Natural killer cell (primary cell): ENCODE measurements at regions not wholly inside any gene's neighbourhood (a gene's known extent, or its start where the extent isn't known, plus 50 kb on each side); places are given as distances from the start of the nearest gene placed in this dataset.

Source experiments
- ATAC-seq, 3 donors: fragments of 150-1000 bp in 2 of 3; fragments of 200-7000 bp in 1 of 3; cut with Tn5 transposase; 1 replicate in 1 of 3; 2 replicates in 2 of 3; pipeline ENCODE4 v1.10.0; 2021; ENCODE audit warnings: mild to moderate bottlenecking in 2 of 3, moderate library complexity in 2 of 3
- DNase-seq, 2 donors: peaks; one replicate each; pipeline versions ENCODE4 v3.0.0 to v3.0.0-alpha.2; 2013 to 2021; ENCODE audit warnings: mixed read lengths in 1 of 2
- H3K27ac ChIP-seq: one replicate; pipeline ENCODE4 v1.5.1; 2013; ENCODE audit warnings: mild to moderate bottlenecking, low read length
- H3K27me3 ChIP-seq: one replicate; pipeline ENCODE4 v1.6.1; 2013; ENCODE audit warnings: low read length; ENCODE audit not compliant: control insufficient read depth, insufficient read depth
- H3K36me3 ChIP-seq: one replicate; pipeline ENCODE4 v1.6.1; 2013; ENCODE audit warnings: low read length; ENCODE audit not compliant: control insufficient read depth, insufficient read depth
- H3K4me1 ChIP-seq: one replicate; pipeline ENCODE4 v1.6.1; 2013; ENCODE audit warnings: low read length; ENCODE audit not compliant: control insufficient read depth, insufficient read depth
- H3K4me3 ChIP-seq: one replicate; pipeline ENCODE4 v1.5.1; 2013; ENCODE audit warnings: low read length
- H3K9me3 ChIP-seq: one replicate; pipeline ENCODE4 v1.6.1; 2013; ENCODE audit warnings: low read length; ENCODE audit not compliant: control insufficient read depth, insufficient read depth
- H3K27ac Mint-ChIP-seq, 2 donors: one replicate each; pipeline ENCODE4 v1.8.0; 2022; ENCODE audit warnings: mild to moderate bottlenecking in 2 of 2, mixed read lengths in 2 of 2, moderate library complexity in 1 of 2
- H3K27me3 Mint-ChIP-seq, 2 donors: one replicate each; pipeline ENCODE4 v1.8.0; 2022; ENCODE audit warnings: low read depth in 2 of 2, mixed read lengths in 2 of 2
- H3K36me3 Mint-ChIP-seq: one replicate; pipeline ENCODE4 v1.8.0; 2022; ENCODE audit warnings: mixed read lengths
- H3K4me1 Mint-ChIP-seq, 2 donors: one replicate each; pipeline ENCODE4 v1.8.0; 2022; ENCODE audit warnings: mixed read lengths in 2 of 2
- H3K4me3 Mint-ChIP-seq: one replicate; pipeline ENCODE4 v1.8.0; 2022; ENCODE audit warnings: mild to moderate bottlenecking, moderate library complexity, mixed read lengths
- H3K9me3 Mint-ChIP-seq, 2 donors: one replicate each; pipeline ENCODE4 v1.8.0; 2022; ENCODE audit warnings: mixed read lengths in 2 of 2
- WGBS: methylation state at CpG from one replicate; pipeline ENCODE4 v1.1.7; 2013; ENCODE audit warnings: missing lambda C conversion rate; ENCODE audit not compliant: insufficient coverage; 5-methylcytosine and 5-hydroxymethylcytosine counted together
- intact Hi-C: fragments of 100-400 bp; cut with micrococcal nuclease; formaldehyde crosslinking; loops from one replicate; pipeline ENCODE4 v1.14.2; 2022
- TF ChIP-seq, protein P1 (sequence below): fragments of 200-600 bp; IDR thresholded peaks from one replicate; pipeline ENCODE4 v1.8.0; 2022; ENCODE audit warnings: antibody characterized with exemption

DNA sequence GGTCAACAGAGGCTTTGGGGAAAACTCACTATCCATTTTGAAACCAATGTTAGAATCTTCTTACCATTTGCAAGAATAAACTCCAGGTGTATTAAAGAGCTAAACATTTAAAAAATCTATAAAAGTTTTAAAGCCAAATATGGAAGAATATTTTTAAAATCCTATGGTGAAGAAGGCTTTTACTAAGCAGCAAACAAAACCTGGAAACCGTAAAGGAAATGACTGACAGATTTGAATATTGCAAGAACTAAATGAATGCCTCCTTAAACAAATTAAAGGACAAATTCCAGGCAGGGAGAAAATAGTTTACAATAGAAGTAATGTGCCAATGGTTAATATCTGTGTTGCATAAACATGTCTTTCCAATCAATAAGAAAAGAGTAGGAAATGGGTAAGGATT lies 68.1 kb downstream of the KLF15 start:
- Histone ChIP-seq H3K27ac (no peak overlapping the region), H3K9me3 (no peaks in the 10 kb centered on the region), H3K36me3 (no peaks in the 10 kb centered on the region), H3K27me3 (peaks cover 17% of the 10 kb centered on the region), H3K4me1 (peaks cover 4% of the 10 kb centered on the region), H3K4me3 (no peak overlapping the region)
- Mint-ChIP-seq H3K4me1 (no peaks in the 10 kb centered on the region), H3K9me3 (no peaks in the 10 kb centered on the region), H3K27me3 (peaks cover 34 to 46% of the 10 kb centered on the region in 2 donors), H3K36me3 (no peaks in the 10 kb centered on the region), H3K27ac (no peak overlapping the region), H3K4me3 (no peak overlapping the region)
- no peak for DNase-seq
- intact Hi-C loops = no loop called here
- WGBS = no CpG with 5 or more reads among the region's 1 CpG
- ATAC-seq = no peak
- TF ChIP-seq, protein P1, sequence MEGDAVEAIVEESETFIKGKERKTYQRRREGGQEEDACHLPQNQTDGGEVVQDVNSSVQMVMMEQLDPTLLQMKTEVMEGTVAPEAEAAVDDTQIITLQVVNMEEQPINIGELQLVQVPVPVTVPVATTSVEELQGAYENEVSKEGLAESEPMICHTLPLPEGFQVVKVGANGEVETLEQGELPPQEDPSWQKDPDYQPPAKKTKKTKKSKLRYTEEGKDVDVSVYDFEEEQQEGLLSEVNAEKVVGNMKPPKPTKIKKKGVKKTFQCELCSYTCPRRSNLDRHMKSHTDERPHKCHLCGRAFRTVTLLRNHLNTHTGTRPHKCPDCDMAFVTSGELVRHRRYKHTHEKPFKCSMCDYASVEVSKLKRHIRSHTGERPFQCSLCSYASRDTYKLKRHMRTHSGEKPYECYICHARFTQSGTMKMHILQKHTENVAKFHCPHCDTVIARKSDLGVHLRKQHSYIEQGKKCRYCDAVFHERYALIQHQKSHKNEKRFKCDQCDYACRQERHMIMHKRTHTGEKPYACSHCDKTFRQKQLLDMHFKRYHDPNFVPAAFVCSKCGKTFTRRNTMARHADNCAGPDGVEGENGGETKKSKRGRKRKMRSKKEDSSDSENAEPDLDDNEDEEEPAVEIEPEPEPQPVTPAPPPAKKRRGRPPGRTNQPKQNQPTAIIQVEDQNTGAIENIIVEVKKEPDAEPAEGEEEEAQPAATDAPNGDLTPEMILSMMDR = no peak

DNA sequence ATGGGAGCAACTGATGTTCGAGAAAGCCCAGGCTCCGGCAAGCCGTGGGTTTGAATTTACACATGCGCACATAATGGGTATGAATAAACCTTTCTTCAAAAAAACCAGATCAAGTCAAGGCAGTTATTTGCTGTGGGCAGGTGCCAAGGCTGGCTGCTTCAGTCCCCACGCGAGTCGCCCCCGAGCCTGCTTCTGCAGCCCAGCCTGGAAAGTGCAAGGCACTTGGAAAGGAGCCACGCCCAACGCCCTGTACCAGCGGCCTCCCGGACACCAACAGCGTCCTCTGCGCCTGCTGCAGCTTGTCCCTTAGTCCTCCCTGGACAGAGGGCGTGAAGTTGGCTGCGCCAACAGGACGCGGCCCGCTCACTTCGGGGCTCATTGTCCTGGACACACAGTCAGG lies 68.9 kb downstream of the KLF15 start:
- Histone ChIP-seq H3K36me3 (no peaks in the 10 kb centered on the region), H3K4me1 (peaks cover 4% of the 10 kb centered on the region), H3K9me3 (no peaks in the 10 kb centered on the region), H3K4me3 (no peak overlapping the region), H3K27me3 (peaks cover 17% of the 10 kb centered on the region), H3K27ac (no peak overlapping the region)
- Mint-ChIP-seq H3K4me1 (no peaks in the 10 kb centered on the region), H3K27ac (no peak overlapping the region), H3K27me3 (peaks cover 36 to 46% of the 10 kb centered on the region in 2 donors), H3K36me3 (no peaks in the 10 kb centered on the region), H3K4me3 (no peak overlapping the region), H3K9me3 (no peaks in the 10 kb centered on the region)
- DNase-seq (no peak), ATAC-seq (no peak)
- WGBS = 25% methylated on average over 20 of the region's 20 CpGs
- intact Hi-C loops = no loop called here
- TF ChIP-seq, protein P1 = no peak

DNA sequence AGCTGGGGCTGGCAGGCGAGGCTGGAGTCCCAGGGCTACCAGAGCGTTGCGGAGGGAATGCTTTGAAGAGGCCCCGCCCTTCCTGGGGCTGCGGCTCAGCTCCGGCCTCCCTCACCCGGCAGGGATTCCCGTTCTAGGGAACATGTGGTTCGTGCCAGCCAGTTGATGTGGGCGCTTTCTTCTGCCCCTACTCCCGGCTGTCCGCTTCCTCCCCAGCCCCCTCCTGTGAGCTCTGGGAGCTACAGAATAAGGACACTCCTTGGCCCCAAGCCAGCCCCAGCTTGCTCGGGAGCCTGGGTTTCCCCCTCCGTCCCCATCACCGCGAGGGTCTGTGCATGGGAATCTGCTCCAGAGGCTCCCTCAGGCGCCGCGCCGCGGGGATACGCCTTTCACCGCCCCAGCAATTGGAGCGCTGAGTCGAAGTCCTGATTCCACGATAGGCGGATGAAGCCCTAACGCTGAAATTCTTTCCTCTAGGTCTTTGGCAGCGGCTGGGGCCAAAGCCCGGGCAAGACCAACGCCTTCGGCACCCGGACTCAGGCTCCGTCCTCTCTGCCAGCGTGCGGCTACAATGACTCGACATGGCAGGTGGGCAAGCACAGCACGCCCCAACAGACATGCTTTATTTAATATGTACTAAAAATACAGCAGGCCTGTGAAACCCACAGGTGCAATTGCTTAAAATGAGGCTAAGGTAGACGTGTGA lies 69.5 kb downstream of the KLF15 start:
- Histone ChIP-seq H3K27me3 (peaks cover 17% of the 10 kb centered on the region), H3K4me3 (no peak overlapping the region), H3K4me1 (peaks cover 4% of the 10 kb centered on the region), H3K9me3 (no peaks in the 10 kb centered on the region), H3K36me3 (no peaks in the 10 kb centered on the region), H3K27ac (no peak overlapping the region)
- Mint-ChIP-seq H3K9me3 (no peaks in the 10 kb centered on the region), H3K27ac (no peak overlapping the region), H3K36me3 (no peaks in the 10 kb centered on the region), H3K4me3 (no peak overlapping the region), H3K27me3 (peaks cover 34 to 46% of the 10 kb centered on the region in 2 donors), H3K4me1 (no peaks in the 10 kb centered on the region)
- TF ChIP-seq, protein P1 = no peak
- intact Hi-C loops = no loop called here
- ATAC-seq (no peak), DNase-seq (no peak)
- 4% methylated on average over 38 of the region's 39 CpGs for whole genome bisulfite sequencing

DNA sequence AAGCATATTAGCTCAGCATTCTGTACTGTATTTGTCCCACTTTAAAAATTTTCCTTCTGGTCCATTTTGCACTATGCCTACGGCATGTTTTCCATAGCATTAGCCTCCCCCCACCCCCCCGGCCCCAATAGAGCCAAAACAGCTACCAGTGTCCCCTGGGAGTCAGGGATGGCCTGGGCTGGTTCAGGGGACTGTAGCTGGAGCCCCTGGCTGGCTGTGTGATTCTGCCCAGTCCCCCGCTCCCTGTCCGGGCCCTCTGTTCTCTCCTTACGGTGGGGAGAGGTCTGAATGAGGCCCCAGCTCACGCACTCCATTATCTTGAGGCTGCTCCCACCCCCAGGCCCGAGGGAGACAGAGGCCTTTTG lies 70.1 kb downstream of the KLF15 start:
- Mint-ChIP-seq H3K27me3 (peaks cover 30 to 46% of the 10 kb centered on the region in 2 donors), H3K4me3 (no peak overlapping the region), H3K36me3 (no peaks in the 10 kb centered on the region), H3K27ac (no peak overlapping the region), H3K4me1 (no peaks in the 10 kb centered on the region), H3K9me3 (no peaks in the 10 kb centered on the region)
- no peak for DNase-seq
- Histone ChIP-seq H3K4me1 (peaks cover 4% of the 10 kb centered on the region), H3K27me3 (peaks cover 18% of the 10 kb centered on the region), H3K27ac (no peak overlapping the region), H3K4me3 (no peak overlapping the region), H3K36me3 (no peaks in the 10 kb centered on the region), H3K9me3 (no peaks in the 10 kb centered on the region)
- ATAC-seq = no peak
- TF ChIP-seq, protein P1 = no peak
- intact Hi-C loops = no loop called here
- 38% methylated on average over 7 of the region's 7 CpGs for WGBS
